ENCODE measurements at regions not wholly inside any gene's neighbourhood (a gene's known extent, or its start where the extent isn't known, plus 50 kb on each side); places are given as distances from the start of the nearest gene placed in this dataset.

- Histone ChIP-seq H3K36me3 (ENCODE audit: insufficient read depth, low read length) (no peaks in the 10 kb centered on the region), H3K4me1 (ENCODE audit: insufficient read depth, low read length, poor library complexity, severe bottlenecking) (no peaks in the 10 kb centered on the region), H3K9me3 (ENCODE audit: low read length) (no peaks in the 10 kb centered on the region), H3K9me2 (ENCODE audit: insufficient read depth, low read length) (no peaks in the 10 kb centered on the region), H2AFZ (ENCODE audit: low read length) (no peak overlapping the region), H4K20me1 (ENCODE audit: insufficient read depth, low read length) (no peaks in the 10 kb centered on the region), H3K4me3 (ENCODE audit: low read depth, low read length, poor library complexity, severe bottlenecking) (no peak overlapping the region), H3K27ac (ENCODE audit: low read depth, low read length, poor library complexity, severe bottlenecking) (no peak overlapping the region), H3K79me2 (ENCODE audit: insufficient read depth, low read depth, low read length) (no peaks in the 10 kb centered on the region), H3K4me2 (ENCODE audit: low read length) (no peak overlapping the region)
- no peak for DNase-seq (ENCODE audit: low spot score)
- no TSS peak for BruUV-seq (replicated peaks)
- CTCF ChIA-PET (ENCODE audit: unreplicated experiment), result no interaction called here
- POLR2A ChIA-PET, result interaction anchor here (0.6 kb wide), 1 partner anchor 368 kb away, joined by 4 read pairs; no protein-coding TSS in a partner anchor
- intact Hi-C loops (cut with micrococcal nuclease; ENCODE audit: unreplicated experiment), result no loop called here
- TF ChIP-seq, protein P1, sequence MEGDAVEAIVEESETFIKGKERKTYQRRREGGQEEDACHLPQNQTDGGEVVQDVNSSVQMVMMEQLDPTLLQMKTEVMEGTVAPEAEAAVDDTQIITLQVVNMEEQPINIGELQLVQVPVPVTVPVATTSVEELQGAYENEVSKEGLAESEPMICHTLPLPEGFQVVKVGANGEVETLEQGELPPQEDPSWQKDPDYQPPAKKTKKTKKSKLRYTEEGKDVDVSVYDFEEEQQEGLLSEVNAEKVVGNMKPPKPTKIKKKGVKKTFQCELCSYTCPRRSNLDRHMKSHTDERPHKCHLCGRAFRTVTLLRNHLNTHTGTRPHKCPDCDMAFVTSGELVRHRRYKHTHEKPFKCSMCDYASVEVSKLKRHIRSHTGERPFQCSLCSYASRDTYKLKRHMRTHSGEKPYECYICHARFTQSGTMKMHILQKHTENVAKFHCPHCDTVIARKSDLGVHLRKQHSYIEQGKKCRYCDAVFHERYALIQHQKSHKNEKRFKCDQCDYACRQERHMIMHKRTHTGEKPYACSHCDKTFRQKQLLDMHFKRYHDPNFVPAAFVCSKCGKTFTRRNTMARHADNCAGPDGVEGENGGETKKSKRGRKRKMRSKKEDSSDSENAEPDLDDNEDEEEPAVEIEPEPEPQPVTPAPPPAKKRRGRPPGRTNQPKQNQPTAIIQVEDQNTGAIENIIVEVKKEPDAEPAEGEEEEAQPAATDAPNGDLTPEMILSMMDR (conservative IDR thresholded peaks at IDR 0.05; ENCODE audit: low read length), result no peak
- TF ChIP-seq EZH2phosphoT487 (IDR thresholded peaks at IDR 0.05; ENCODE audit: borderline replicate concordance, low read depth, low read length), result no peak
Observed at GRCh38 chr10:94076325-94076841, 82.7 kb downstream of the PLCE1 start.

GRCh38 chr10:94077042-94077441 lies 83.3 kb downstream of the PLCE1 start:
- POLR2A ChIA-PET, result no interaction called here
- CTCF ChIA-PET (ENCODE audit: unreplicated experiment), result no interaction called here
- Histone ChIP-seq H2AFZ (ENCODE audit: low read length) (no peak overlapping the region), H3K9me3 (ENCODE audit: low read length) (no peaks in the 10 kb centered on the region), H3K9me2 (ENCODE audit: insufficient read depth, low read length) (no peaks in the 10 kb centered on the region), H3K4me1 (ENCODE audit: insufficient read depth, low read length, poor library complexity, severe bottlenecking) (no peaks in the 10 kb centered on the region), H4K20me1 (ENCODE audit: insufficient read depth, low read length) (no peaks in the 10 kb centered on the region), H3K4me3 (ENCODE audit: low read depth, low read length, poor library complexity, severe bottlenecking) (no peak overlapping the region), H3K4me2 (ENCODE audit: low read length) (no peak overlapping the region), H3K79me2 (ENCODE audit: insufficient read depth, low read depth, low read length) (no peaks in the 10 kb centered on the region), H3K36me3 (ENCODE audit: insufficient read depth, low read length) (no peaks in the 10 kb centered on the region), H3K27ac (ENCODE audit: low read depth, low read length, poor library complexity, severe bottlenecking) (no peak overlapping the region)
- DNase-seq (ENCODE audit: low spot score), result no peak
- no TSS peak for BruUV-seq (replicated peaks)
- intact Hi-C loops (cut with micrococcal nuclease; ENCODE audit: unreplicated experiment), result no loop called here
- no peak for TF ChIP-seq EZH2phosphoT487 (IDR thresholded peaks at IDR 0.05; ENCODE audit: borderline replicate concordance, low read depth, low read length)
- TF ChIP-seq, protein P1 (conservative IDR thresholded peaks at IDR 0.05; ENCODE audit: low read length), result no peak

DNA sequence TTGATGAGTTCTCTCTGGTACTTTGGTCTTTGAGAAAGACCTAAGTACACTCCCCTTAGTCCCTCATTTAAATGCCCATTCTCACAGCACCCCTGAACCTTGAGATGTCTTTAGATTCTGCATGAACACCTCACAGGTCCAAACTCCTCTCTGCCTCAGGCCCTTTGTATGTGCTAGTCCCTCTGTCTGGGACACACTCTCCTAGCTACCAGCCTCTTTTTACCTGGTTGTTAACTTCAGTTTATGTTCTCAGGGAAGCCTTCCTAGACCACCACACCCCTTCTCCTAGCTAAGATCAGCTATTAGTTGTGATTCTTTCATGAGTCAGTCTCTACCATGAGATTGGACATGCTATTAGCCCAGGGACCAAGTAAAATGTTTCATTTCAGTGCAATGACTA lies 86.4 kb downstream of the PLCE1 start:
- Histone ChIP-seq H2AFZ (ENCODE audit: low read length) (no peak overlapping the region), H3K79me2 (ENCODE audit: insufficient read depth, low read depth, low read length) (no peaks in the 10 kb centered on the region), H3K9me3 (ENCODE audit: low read length) (no peaks in the 10 kb centered on the region), H3K36me3 (ENCODE audit: insufficient read depth, low read length) (no peaks in the 10 kb centered on the region), H3K9me2 (ENCODE audit: insufficient read depth, low read length) (no peaks in the 10 kb centered on the region), H3K4me3 (ENCODE audit: low read depth, low read length, poor library complexity, severe bottlenecking) (no peak overlapping the region), H3K27ac (ENCODE audit: low read depth, low read length, poor library complexity, severe bottlenecking) (no peak overlapping the region), H4K20me1 (ENCODE audit: insufficient read depth, low read length) (no peaks in the 10 kb centered on the region), H3K4me2 (ENCODE audit: low read length) (no peak overlapping the region), H3K4me1 (ENCODE audit: insufficient read depth, low read length, poor library complexity, severe bottlenecking) (no peaks in the 10 kb centered on the region)
- no TSS peak for BruUV-seq (replicated peaks)
- TF ChIP-seq, protein P1 (conservative IDR thresholded peaks at IDR 0.05; ENCODE audit: low read length), result no peak
- TF ChIP-seq EZH2phosphoT487 (IDR thresholded peaks at IDR 0.05; ENCODE audit: borderline replicate concordance, low read depth, low read length), result no peak
- intact Hi-C loops (cut with micrococcal nuclease; ENCODE audit: unreplicated experiment), result no loop called here
- POLR2A ChIA-PET, result no interaction called here
- DNase-seq (ENCODE audit: low spot score), result no peak
- CTCF ChIA-PET (ENCODE audit: unreplicated experiment), result no interaction called here
